ENCODE measurements at regions not wholly inside any gene's neighbourhood (a gene's known extent, or its start where the extent isn't known, plus 50 kb on each side); places are given as distances from the start of the nearest gene placed in this dataset.

- DNase-seq (ENCODE audit: low spot score): no peak
Observed at GRCh38 chrX:126886997-126887396, 67.5 kb downstream of the PRR32 start.

- DNase-seq (ENCODE audit: low spot score): no peak
Observed at GRCh38 chrX:126900937-126901336, 81.4 kb downstream of the PRR32 start.

GRCh38 chrX:126929071-126929470, 109.5 kb downstream of the PRR32 start:
- no peak for DNase-seq (ENCODE audit: low spot score)

- no peak for DNase-seq (ENCODE audit: low spot score)
Observed at GRCh38 chrX:126967225-126967624, 147.7 kb downstream of the PRR32 start.

GRCh38 chrX:126982158-126982557, 162.6 kb downstream of the PRR32 start:
- DNase-seq (ENCODE audit: low spot score): no peak

GRCh38 chrX:126985027-126985426, 165.5 kb downstream of the PRR32 start:
- DNase-seq (ENCODE audit: low spot score): no peak

GRCh38 chrX:126985981-126986380, 166.5 kb downstream of the PRR32 start:
- DNase-seq (ENCODE audit: low spot score): no peak

GRCh38 chrX:126994032-126994600, 174.6 kb downstream of the PRR32 start:
- DNase-seq (ENCODE audit: low spot score): no peak

GRCh38 chrX:127011629-127012028, 192.1 kb downstream of the PRR32 start:
- no peak for DNase-seq (ENCODE audit: low spot score)

- DNase-seq (ENCODE audit: low spot score): no peak
Observed at GRCh38 chrX:127025013-127025412, 205.5 kb downstream of the PRR32 start.

GRCh38 chrX:127030016-127030748, 210.7 kb downstream of the PRR32 start:
- no peak for DNase-seq (ENCODE audit: low spot score)

- no peak for DNase-seq (ENCODE audit: low spot score)
Observed at GRCh38 chrX:127037159-127037558, 217.6 kb downstream of the PRR32 start.

- DNase-seq (ENCODE audit: low spot score): no peak
Observed at GRCh38 chrX:127038065-127038464, 218.5 kb downstream of the PRR32 start.

GRCh38 chrX:127057891-127058619, 238.5 kb downstream of the PRR32 start:
- no peak for DNase-seq (ENCODE audit: low spot score)

- DNase-seq (ENCODE audit: low spot score): no peak
Observed at GRCh38 chrX:127085939-127086338, 266.4 kb downstream of the PRR32 start.

GRCh38 chrX:127112726-127113125, 293.2 kb downstream of the PRR32 start:
- no peak for DNase-seq (ENCODE audit: low spot score)

- no peak for DNase-seq (ENCODE audit: low spot score)
Observed at GRCh38 chrX:127124871-127125270, 305.3 kb downstream of the PRR32 start.

- DNase-seq (ENCODE audit: low spot score): no peak
Observed at GRCh38 chrX:127128282-127128681, 308.8 kb downstream of the PRR32 start.

GRCh38 chrX:127129510-127129909, 310.0 kb downstream of the PRR32 start:
- no peak for DNase-seq (ENCODE audit: low spot score)

GRCh38 chrX:127138218-127138617, 318.7 kb downstream of the PRR32 start:
- DNase-seq (ENCODE audit: low spot score): no peak

- DNase-seq (ENCODE audit: low spot score): no peak
Observed at GRCh38 chrX:127177966-127178365, 358.4 kb downstream of the PRR32 start.

- no peak for DNase-seq (ENCODE audit: low spot score)
Observed at GRCh38 chrX:127187095-127187494, 367.6 kb downstream of the PRR32 start.

- no peak for DNase-seq (ENCODE audit: low spot score)
Observed at GRCh38 chrX:127190381-127190780, 370.9 kb downstream of the PRR32 start.
